ENCODE measurements at regions not wholly inside any gene's neighbourhood (a gene's known extent, or its start where the extent isn't known, plus 50 kb on each side); places are given as distances from the start of the nearest gene placed in this dataset.

- Mint-ChIP-seq H3K27me3 (ENCODE audit: insufficient read depth) (peaks cover 3% of the 10 kb centered on the region), H3K27ac (no peak overlapping the region), H3K36me3 (ENCODE audit: low read depth) (no peaks in the 10 kb centered on the region), H3K4me3 (no peak overlapping the region), H3K9me3 (no peaks in the 10 kb centered on the region), H3K4me1 (no peaks in the 10 kb centered on the region)
- no peak overlapping the region for H3K9ac ChIP-seq (ENCODE audit: extremely low read depth, low read length, poor library complexity, severe bottlenecking)
- H3K4me1 ChIP-seq (ENCODE audit: control insufficient read depth, insufficient read depth, low read length) = no peaks in the 10 kb centered on the region
- TF ChIP-seq, protein P1, sequence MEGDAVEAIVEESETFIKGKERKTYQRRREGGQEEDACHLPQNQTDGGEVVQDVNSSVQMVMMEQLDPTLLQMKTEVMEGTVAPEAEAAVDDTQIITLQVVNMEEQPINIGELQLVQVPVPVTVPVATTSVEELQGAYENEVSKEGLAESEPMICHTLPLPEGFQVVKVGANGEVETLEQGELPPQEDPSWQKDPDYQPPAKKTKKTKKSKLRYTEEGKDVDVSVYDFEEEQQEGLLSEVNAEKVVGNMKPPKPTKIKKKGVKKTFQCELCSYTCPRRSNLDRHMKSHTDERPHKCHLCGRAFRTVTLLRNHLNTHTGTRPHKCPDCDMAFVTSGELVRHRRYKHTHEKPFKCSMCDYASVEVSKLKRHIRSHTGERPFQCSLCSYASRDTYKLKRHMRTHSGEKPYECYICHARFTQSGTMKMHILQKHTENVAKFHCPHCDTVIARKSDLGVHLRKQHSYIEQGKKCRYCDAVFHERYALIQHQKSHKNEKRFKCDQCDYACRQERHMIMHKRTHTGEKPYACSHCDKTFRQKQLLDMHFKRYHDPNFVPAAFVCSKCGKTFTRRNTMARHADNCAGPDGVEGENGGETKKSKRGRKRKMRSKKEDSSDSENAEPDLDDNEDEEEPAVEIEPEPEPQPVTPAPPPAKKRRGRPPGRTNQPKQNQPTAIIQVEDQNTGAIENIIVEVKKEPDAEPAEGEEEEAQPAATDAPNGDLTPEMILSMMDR (conservative IDR thresholded peaks at IDR 0.05) = no peak
- H3K27me3 ChIP-seq (ENCODE audit: control insufficient read depth, insufficient read depth, low read length, poor library complexity, severe bottlenecking) = no peaks in the 10 kb centered on the region
- DNase-seq = no peak
- no peak overlapping the region for H3K4me3 ChIP-seq (ENCODE audit: low read length)
- H3K27ac ChIP-seq (ENCODE audit: low read depth, low read length) = no peak overlapping the region
- no peaks in the 10 kb centered on the region for H3K9me3 ChIP-seq (ENCODE audit: control insufficient read depth, low read length)
- H3K36me3 ChIP-seq (ENCODE audit: control insufficient read depth, insufficient read depth, low read length) = no peaks in the 10 kb centered on the region
- WGBS, 2 experiments (ENCODE audit: insufficient coverage in 1 of 2, insufficient read length in 1 of 2) = 75 to 95% methylated on average over 1 of the region's 1 CpG
These were observed 468.0 kb upstream of the SYT1 start for GRCh38 chr12:78396538-78396937.

GRCh38 chr12:78398750-78399149 is 465.8 kb upstream of the SYT1 start:
- Histone ChIP-seq H3K36me3 (ENCODE audit: control insufficient read depth, insufficient read depth, low read length) (no peaks in the 10 kb centered on the region), H3K27ac (ENCODE audit: low read depth, low read length) (no peak overlapping the region), H3K4me1 (ENCODE audit: control insufficient read depth, insufficient read depth, low read length) (no peaks in the 10 kb centered on the region), H3K9me3 (ENCODE audit: control insufficient read depth, low read length) (no peaks in the 10 kb centered on the region), H3K9ac (ENCODE audit: extremely low read depth, low read length, poor library complexity, severe bottlenecking) (no peak overlapping the region), H3K27me3 (ENCODE audit: control insufficient read depth, insufficient read depth, low read length, poor library complexity, severe bottlenecking) (no peaks in the 10 kb centered on the region), H3K4me3 (ENCODE audit: low read length) (no peak overlapping the region)
- Mint-ChIP-seq H3K9me3 (no peaks in the 10 kb centered on the region), H3K27ac (no peak overlapping the region), H3K36me3 (ENCODE audit: low read depth) (no peaks in the 10 kb centered on the region), H3K4me1 (peaks cover 10% of the 10 kb centered on the region), H3K27me3 (ENCODE audit: insufficient read depth) (peaks cover 2% of the 10 kb centered on the region), H3K4me3 (no peak overlapping the region)
- TF ChIP-seq, protein P1 (conservative IDR thresholded peaks at IDR 0.05) = no peak
- no peak for DNase-seq
- WGBS, 2 experiments (ENCODE audit: insufficient coverage in 1 of 2, insufficient read length in 1 of 2) = 79 to 100% methylated on average over 1 to 2 of the region's 2 CpGs

DNA sequence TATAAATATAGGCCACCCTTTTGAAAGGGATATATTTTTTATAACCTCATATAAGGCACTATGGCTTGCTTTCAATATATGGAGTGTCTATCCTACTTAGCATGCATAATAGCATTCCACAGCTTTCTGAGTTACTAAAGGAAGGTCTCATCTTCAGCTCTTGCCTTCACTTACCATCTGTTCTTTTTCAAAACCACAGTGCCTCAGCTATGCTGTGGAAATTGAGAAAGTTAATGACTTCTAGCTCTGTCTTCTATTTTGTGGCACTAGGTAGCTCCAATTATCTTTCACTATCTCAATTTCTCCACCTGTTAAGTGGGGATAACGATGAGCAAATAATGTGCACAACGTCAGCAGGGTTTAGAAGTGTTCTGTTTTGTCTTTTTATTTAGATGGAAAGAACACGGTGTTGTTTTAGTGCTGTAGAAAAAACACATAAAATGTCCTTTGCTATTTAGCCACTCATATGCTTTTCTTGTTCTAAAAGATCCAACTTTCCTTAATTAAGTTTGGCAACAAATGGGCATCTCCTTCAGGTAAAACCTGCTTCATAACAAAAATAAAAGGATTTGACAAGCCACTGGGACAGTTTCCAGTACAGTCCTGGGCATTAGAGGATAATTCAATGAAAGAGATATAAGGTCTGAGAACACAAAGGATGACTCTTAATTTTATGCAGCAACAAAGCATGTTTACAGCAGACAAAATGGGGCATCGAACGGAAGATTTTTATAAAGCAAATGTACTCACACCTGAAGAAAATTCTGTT is 462.0 kb upstream of the SYT1 start:
- no peaks in the 10 kb centered on the region for H3K27me3 Mint-ChIP-seq (ENCODE audit: insufficient read depth)
- Histone ChIP-seq H3K9ac (ENCODE audit: extremely low read depth, low read length, poor library complexity, severe bottlenecking) (no peak overlapping the region), H3K4me3 (ENCODE audit: low read length) (no peak overlapping the region), H3K27ac (ENCODE audit: low read depth, low read length) (peak overlapping the region; percentile 7), H3K36me3 (ENCODE audit: control insufficient read depth, insufficient read depth, low read length) (no peaks in the 10 kb centered on the region), H3K9me3 (ENCODE audit: control insufficient read depth, low read length) (no peaks in the 10 kb centered on the region), H3K27me3 (ENCODE audit: control insufficient read depth, insufficient read depth, low read length, poor library complexity, severe bottlenecking) (no peaks in the 10 kb centered on the region), H3K4me1 (ENCODE audit: control insufficient read depth, insufficient read depth, low read length) (no peaks in the 10 kb centered on the region)
- no peak overlapping the region for H3K27ac Mint-ChIP-seq
- WGBS, 2 experiments (ENCODE audit: insufficient coverage in 1 of 2, insufficient read length in 1 of 2) = 70 to 87% methylated on average over 2 to 5 of the region's 5 CpGs
- TF ChIP-seq, protein P1 (conservative IDR thresholded peaks at IDR 0.05) = no peak
- H3K4me1 Mint-ChIP-seq = peaks cover 32% of the 10 kb centered on the region
- no peak overlapping the region for H3K4me3 Mint-ChIP-seq
- no peak for DNase-seq
- H3K9me3 Mint-ChIP-seq = no peaks in the 10 kb centered on the region
- no peaks in the 10 kb centered on the region for H3K36me3 Mint-ChIP-seq (ENCODE audit: low read depth)
